Mesothelial cell of epicardium (in vitro differentiated cells): ENCODE measurements at regions not wholly inside any gene's neighbourhood (a gene's known extent, or its start where the extent isn't known, plus 50 kb on each side); places are given as distances from the start of the nearest gene placed in this dataset.

Experiments used
- DNase-seq, 2 experiments: peaks; one replicate each; pipeline ENCODE4 v3.0.0; 2021; ENCODE audit warnings: low spot score in 2 of 2; ENCODE audit not compliant: unreplicated experiment in 2 of 2
- H3K27ac Mint-ChIP-seq: 2 replicates; pipeline ENCODE4 v1.8.0; 2021; ENCODE audit warnings: mixed read lengths
- H3K27me3 Mint-ChIP-seq: 2 replicates; pipeline ENCODE4 v1.8.0; 2021; ENCODE audit warnings: low read depth, mixed read lengths
- H3K36me3 Mint-ChIP-seq: 2 replicates; pipeline ENCODE4 v1.8.0; 2021; ENCODE audit warnings: mixed read lengths
- H3K4me1 Mint-ChIP-seq: 2 replicates; pipeline ENCODE4 v1.8.0; 2021; ENCODE audit warnings: mixed read lengths
- H3K4me3 Mint-ChIP-seq: 2 replicates; pipeline ENCODE4 v1.8.0; 2021; ENCODE audit warnings: mild to moderate bottlenecking, moderate library complexity, mixed read lengths
- H3K9me3 Mint-ChIP-seq: 2 replicates; pipeline ENCODE4 v1.8.0; 2021; ENCODE audit warnings: mixed read lengths
- TF ChIP-seq, protein P1 (sequence below): fragments of 200-600 bp; sonication (generic); IDR thresholded peaks from one replicate; pipeline ENCODE4 v1.5.0; 2021; ENCODE audit warnings: antibody characterized with exemption; ENCODE audit not compliant: unreplicated experiment

DNA sequence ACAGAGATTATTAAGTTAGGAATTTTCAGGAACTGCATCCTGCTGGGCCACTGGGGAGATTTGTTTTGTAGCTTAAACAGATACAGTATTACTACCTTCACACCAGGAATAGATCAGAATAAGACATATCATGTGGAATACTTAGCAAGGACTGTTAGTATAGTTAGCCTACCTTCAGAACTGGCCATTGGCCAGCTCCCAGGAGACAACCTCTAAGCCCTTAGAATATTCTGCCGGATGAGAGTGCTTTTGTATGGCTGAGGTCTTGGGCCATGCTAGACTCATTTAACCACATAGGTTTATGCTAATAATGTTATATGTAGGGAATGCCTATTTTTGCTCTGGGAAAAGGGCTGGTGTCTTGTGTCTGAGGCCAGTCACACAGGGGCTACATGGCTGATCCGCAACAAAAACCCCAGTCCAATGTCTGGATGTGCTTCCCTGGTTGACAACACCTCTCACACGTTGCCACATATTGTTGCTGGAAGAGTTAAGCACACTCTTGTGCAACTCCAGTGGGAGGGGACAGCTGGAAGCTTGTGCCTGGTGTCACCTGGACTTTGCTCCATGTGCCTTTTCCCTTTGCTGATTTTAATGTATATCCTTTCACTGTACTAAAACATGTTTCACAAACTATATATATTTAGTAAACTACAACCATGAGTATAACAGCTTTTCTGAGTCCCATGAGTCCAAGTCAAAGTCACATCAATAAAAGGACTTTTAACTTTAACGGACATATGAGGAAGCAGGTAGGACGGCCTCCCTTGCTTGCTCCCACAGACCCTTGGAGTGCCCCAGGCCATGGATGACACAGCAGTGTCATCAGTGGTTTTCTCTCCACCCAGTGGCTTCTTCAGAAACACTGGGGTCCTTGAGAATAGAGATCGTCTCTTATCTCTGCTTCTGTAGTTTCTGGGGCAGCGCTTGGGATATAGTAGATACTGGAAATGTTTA, 118.0 kb upstream of the C3orf80 start:
- Mint-ChIP-seq H3K36me3 (no peaks in the 10 kb centered on the region), H3K27me3 (peaks cover 3% of the 10 kb centered on the region), H3K27ac (no peak overlapping the region), H3K9me3 (no peaks in the 10 kb centered on the region), H3K4me1 (no peaks in the 10 kb centered on the region), H3K4me3 (no peak overlapping the region)
- TF ChIP-seq, protein P1, sequence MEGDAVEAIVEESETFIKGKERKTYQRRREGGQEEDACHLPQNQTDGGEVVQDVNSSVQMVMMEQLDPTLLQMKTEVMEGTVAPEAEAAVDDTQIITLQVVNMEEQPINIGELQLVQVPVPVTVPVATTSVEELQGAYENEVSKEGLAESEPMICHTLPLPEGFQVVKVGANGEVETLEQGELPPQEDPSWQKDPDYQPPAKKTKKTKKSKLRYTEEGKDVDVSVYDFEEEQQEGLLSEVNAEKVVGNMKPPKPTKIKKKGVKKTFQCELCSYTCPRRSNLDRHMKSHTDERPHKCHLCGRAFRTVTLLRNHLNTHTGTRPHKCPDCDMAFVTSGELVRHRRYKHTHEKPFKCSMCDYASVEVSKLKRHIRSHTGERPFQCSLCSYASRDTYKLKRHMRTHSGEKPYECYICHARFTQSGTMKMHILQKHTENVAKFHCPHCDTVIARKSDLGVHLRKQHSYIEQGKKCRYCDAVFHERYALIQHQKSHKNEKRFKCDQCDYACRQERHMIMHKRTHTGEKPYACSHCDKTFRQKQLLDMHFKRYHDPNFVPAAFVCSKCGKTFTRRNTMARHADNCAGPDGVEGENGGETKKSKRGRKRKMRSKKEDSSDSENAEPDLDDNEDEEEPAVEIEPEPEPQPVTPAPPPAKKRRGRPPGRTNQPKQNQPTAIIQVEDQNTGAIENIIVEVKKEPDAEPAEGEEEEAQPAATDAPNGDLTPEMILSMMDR = no peak
- no peak for DNase-seq

DNA sequence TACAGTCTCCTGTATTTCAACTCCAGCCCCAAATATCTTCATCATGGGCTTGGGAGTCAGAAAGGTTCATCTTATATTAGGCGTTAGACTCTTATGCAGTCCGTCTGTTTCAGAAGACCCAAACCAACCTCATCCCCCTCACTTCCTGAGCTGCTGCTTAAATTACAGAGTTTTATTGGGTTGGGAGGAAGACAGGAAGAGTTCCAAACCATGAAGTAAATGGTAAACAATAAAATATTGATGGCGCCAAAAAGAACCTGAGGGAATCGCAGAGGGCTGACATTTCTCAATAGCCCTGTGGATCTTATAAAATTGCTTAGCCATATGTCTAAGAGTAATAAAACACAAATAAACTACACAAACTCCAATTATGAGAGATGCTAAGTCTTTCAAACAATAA, 116.9 kb upstream of the C3orf80 start:
- H3K4me3 Mint-ChIP-seq = no peak overlapping the region
- TF ChIP-seq, protein P1 = no peak
- H3K4me1 Mint-ChIP-seq = no peaks in the 10 kb centered on the region
- H3K27me3 Mint-ChIP-seq = peaks cover 12% of the 10 kb centered on the region
- no peaks in the 10 kb centered on the region for H3K36me3 Mint-ChIP-seq
- H3K9me3 Mint-ChIP-seq = no peaks in the 10 kb centered on the region
- no peak overlapping the region for H3K27ac Mint-ChIP-seq
- DNase-seq = no peak

DNA sequence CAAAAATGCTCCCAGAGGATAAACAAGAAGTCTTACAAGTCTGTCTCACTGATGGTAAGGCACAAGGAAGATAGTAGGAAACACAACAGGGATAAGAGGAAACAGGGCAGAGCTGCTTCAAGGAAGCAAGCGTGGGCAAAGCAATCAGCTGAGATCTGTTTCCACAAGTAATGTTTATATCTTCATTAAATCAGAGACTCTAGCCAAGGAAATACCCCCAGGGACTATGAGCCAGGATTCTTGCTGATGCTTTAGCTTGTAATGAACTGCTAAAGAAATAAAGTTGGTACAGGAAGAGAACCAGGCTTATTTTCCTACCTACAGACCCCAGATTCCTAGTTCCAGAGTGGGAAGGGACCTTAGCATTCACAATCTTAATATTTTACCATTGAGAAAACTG, 112.7 kb upstream of the C3orf80 start:
- Mint-ChIP-seq H3K36me3 (no peaks in the 10 kb centered on the region), H3K27me3 (peaks cover 25% of the 10 kb centered on the region), H3K27ac (no peak overlapping the region), H3K4me3 (no peak overlapping the region), H3K4me1 (no peaks in the 10 kb centered on the region), H3K9me3 (peaks cover 3% of the 10 kb centered on the region)
- no peak for DNase-seq
- TF ChIP-seq, protein P1 = no peak

DNA sequence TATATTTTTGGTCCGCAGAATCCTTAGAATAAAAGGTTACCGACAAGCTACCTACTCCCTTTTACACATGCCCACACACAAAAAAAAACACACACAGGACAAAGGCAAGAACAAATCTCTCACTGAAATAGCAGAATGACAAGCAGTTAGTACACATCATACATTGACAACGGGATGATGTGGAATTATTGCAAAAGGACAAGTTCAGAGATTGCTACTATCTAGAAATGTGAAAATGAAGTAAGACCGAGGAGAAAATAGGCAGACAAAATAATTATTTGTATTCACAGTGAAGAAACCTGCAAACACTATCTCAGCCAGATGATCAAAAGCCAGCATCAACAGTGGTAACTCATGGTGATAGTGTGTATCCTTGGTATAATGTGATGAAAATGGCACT, 112.2 kb upstream of the C3orf80 start:
- no peak overlapping the region for H3K4me3 Mint-ChIP-seq
- no peaks in the 10 kb centered on the region for H3K4me1 Mint-ChIP-seq
- no peak overlapping the region for H3K27ac Mint-ChIP-seq
- H3K9me3 Mint-ChIP-seq = peaks cover 3% of the 10 kb centered on the region
- peaks cover 28% of the 10 kb centered on the region for H3K27me3 Mint-ChIP-seq
- no peaks in the 10 kb centered on the region for H3K36me3 Mint-ChIP-seq
- TF ChIP-seq, protein P1 = no peak
- DNase-seq = no peak

DNA sequence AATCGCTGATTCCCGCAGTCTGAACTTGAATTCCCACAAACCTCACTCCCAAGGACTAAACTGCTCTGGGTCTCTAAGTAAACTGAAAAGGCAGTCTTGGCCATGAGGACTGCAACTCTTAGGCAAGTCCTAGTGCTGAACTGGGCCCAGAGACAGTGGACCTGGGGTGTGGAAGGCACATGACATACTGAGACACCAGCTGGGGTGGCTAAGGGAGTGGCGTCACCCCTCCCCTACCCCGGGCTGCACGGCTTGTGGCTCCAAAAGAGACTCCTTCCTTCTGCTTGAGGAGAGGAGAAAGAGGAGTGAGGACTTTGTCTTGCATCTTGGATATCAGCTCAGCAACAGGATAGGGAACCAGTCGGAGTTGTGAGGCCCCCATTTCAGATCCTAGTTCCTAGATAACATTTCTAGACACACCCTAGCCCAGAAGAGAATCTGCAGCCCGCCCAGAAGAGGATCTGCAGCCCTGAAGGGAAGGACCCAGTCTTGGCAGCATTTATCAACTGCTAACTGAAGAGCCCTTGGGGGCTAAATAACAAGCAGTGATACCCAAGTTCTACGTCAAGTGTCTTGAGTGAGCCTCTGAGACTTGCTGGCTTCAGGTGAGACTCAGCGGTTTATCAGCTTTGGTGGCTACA, 110.7 kb upstream of the C3orf80 start:
- H3K9me3 Mint-ChIP-seq = peaks cover 14% of the 10 kb centered on the region
- no peak for DNase-seq
- H3K36me3 Mint-ChIP-seq = no peaks in the 10 kb centered on the region
- no peaks in the 10 kb centered on the region for H3K4me1 Mint-ChIP-seq
- H3K4me3 Mint-ChIP-seq = no peak overlapping the region
- peaks cover 32% of the 10 kb centered on the region for H3K27me3 Mint-ChIP-seq
- TF ChIP-seq, protein P1 = no peak
- H3K27ac Mint-ChIP-seq = no peak overlapping the region
